GM12878 (cell line): ENCODE measurements at regions not wholly inside any gene's neighbourhood (a gene's known extent, or its start where the extent isn't known, plus 50 kb on each side); places are given as distances from the start of the nearest gene placed in this dataset.

ENCODE experiments used
- ATAC-seq: fragments of 200-7000 bp; cut with Tn5 transposase; 3 replicates; pipeline ENCODE4 v1.9.1; 2020; ENCODE audit warnings: mild to moderate bottlenecking, moderate library complexity
- BruUV-seq: library from RNA; stranded (reverse); fragments of 400-500 nt; replicated peaks from 2 replicates; lab custom pipeline; 2021; lab: Mats Ljungman, UMichigan
- CTCF ChIA-PET: fragments of 300-600 bp; sonication (Branson Sonifier 250); formaldehyde crosslinking; extraction: SDS; loops from one replicate; lab custom pipeline; 2021; ENCODE audit warnings: inconsistent platforms; lab: Yijun Ruan, JAX
- POLR2A ChIA-PET: fragments of 350-600 bp; formaldehyde crosslinking; extraction: SDS; loops from one replicate; lab custom pipeline; 2021; ENCODE audit warnings: inconsistent platforms; lab: Charles Lee
- RAD21 ChIA-PET: fragments of 300-600 bp; sonication (Branson Sonifier 250); formaldehyde crosslinking; loops from one replicate; lab custom pipeline; 2023; ENCODE audit warnings: antibody characterized with exemption; ENCODE audit not compliant: unreplicated experiment; lab: Charles Lee
- SMC1A ChIA-PET: fragments of 300-600 bp; sonication (Branson Sonifier 250); formaldehyde crosslinking; loops from one replicate; lab custom pipeline; 2023; ENCODE audit not compliant: unreplicated experiment, uncharacterized antibody; lab: Charles Lee
- DNase-seq: peaks from one replicate; pipeline ENCODE4 v3.0.0-alpha.2; 2011; ENCODE audit warnings: low read depth, low spot score
- FAIRE-seq: peaks from 3 replicates; lab custom pipeline; 2011; peaks lifted over from hg19 to GRCh38; lab: Jason Lieb, UNC
- H2AFZ ChIP-seq: 2 replicates; pipeline ENCODE4 v1.6.0; 2011; ENCODE audit warnings: low read depth, low read length, control low read depth; ENCODE audit not compliant: control insufficient read depth
- H3K27ac ChIP-seq: 2 replicates; pipeline ENCODE4 v1.5.1; 2011; ENCODE audit warnings: control low read depth; ENCODE audit not compliant: control insufficient read depth, insufficient read depth
- H3K27me3 ChIP-seq, 2 experiments: replicated peaks in 1 of 2; 2 replicates each; pipeline versions ENCODE4 v1.6.0 to v1.6.1; 2011; ENCODE audit warnings: low read length in 1 of 2; ENCODE audit not compliant: control insufficient read depth in 2 of 2, insufficient read depth in 2 of 2
- H3K36me3 ChIP-seq, 2 experiments: 2 replicates each; pipeline ENCODE4 v1.5.1; 2011; ENCODE audit warnings: low read length in 1 of 2; ENCODE audit not compliant: control insufficient read depth in 2 of 2, insufficient read depth in 2 of 2
- H3K4me1 ChIP-seq: 2 replicates; pipeline ENCODE4 v1.6.1; 2011; ENCODE audit warnings: mild to moderate bottlenecking, low read length, moderate library complexity, mixed read lengths; ENCODE audit not compliant: control insufficient read depth, insufficient read depth
- H3K4me2 ChIP-seq: 2 replicates; pipeline ENCODE4 v1.6.0; 2011; ENCODE audit warnings: control low read depth; ENCODE audit not compliant: control insufficient read depth, insufficient read depth
- H3K4me3 ChIP-seq: fragments of 200-600 bp; sonication (generic); 2 replicates; pipeline ENCODE4 v1.5.1; 2016
- H3K79me2 ChIP-seq: 2 replicates; pipeline ENCODE4 v1.6.0; 2011; ENCODE audit warnings: low read length; ENCODE audit not compliant: control insufficient read depth, insufficient read depth
- H3K9ac ChIP-seq: 2 replicates; pipeline ENCODE4 v1.8.0; 2011; ENCODE audit warnings: low read length, control low read depth, mixed read lengths; ENCODE audit not compliant: control insufficient read depth, insufficient read depth
- H3K9me3 ChIP-seq: replicated peaks from 3 replicates; pipeline ENCODE4 v1.5.1; 2011; ENCODE audit warnings: mild to moderate bottlenecking, low read length; ENCODE audit not compliant: control insufficient read depth, insufficient read depth
- H4K20me1 ChIP-seq: 2 replicates; pipeline ENCODE4 v1.6.0; 2011; ENCODE audit not compliant: control insufficient read depth, insufficient read depth
- ASH2L ChIP-seq: fragments of 300-600, 200-600 bp; sonication (generic); IDR thresholded peaks from 2 replicates; pipeline ENCODE4 v1.6.1; 2017; ENCODE audit warnings: low read depth, mild to moderate bottlenecking, borderline replicate concordance
- ATF7 ChIP-seq: fragments of 450-650 bp; IDR thresholded peaks from 2 replicates; pipeline ENCODE4 v1.6.1; 2016; ENCODE audit warnings: low read depth, mild to moderate bottlenecking
- CBFB ChIP-seq: IDR thresholded peaks from 2 replicates; pipeline ENCODE4 v1.6.1; 2016; ENCODE audit warnings: antibody characterized with exemption, low read depth
- CREB1 ChIP-seq: IDR thresholded peaks from 2 replicates; pipeline ENCODE4 v1.6.1; 2012; ENCODE audit warnings: low read depth, mild to moderate bottlenecking, inconsistent platforms
- CREM ChIP-seq: IDR thresholded peaks from 2 replicates; pipeline ENCODE4 v1.6.1; 2014; ENCODE audit warnings: antibody characterized with exemption, low read depth
- CUX1 ChIP-seq: IDR thresholded peaks from 2 replicates; pipeline ENCODE4 v1.6.1; 2012; ENCODE audit warnings: improper control_type of control experiment, low read depth, low read length; ENCODE audit not compliant: insufficient replicate concordance
- FOS ChIP-seq: IDR thresholded peaks from 3 replicates; pipeline ENCODE4 v1.6.1; 2011; ENCODE audit warnings: borderline replicate concordance; ENCODE audit not compliant: insufficient read length; ENCODE audit errors: extremely low read depth
- IKZF1 ChIP-seq: fragments of 450-650 bp; conservative IDR thresholded peaks from 2 replicates; pipeline ENCODE4 v1.6.1; 2017; ENCODE audit warnings: antibody characterized with exemption, mild to moderate bottlenecking
- MTA2 ChIP-seq: fragments of 450-650 bp; IDR thresholded peaks from 2 replicates; pipeline ENCODE4 v1.6.1; 2016; ENCODE audit warnings: low read depth, mild to moderate bottlenecking, moderate library complexity
- NRF1 ChIP-seq: conservative IDR thresholded peaks from 2 replicates; pipeline ENCODE4 v1.6.1; 2011; ENCODE audit warnings: mild to moderate bottlenecking, low read depth, low read length, improper control_type of control experiment
- PAX5 ChIP-seq: IDR thresholded peaks from 2 replicates; pipeline ENCODE4 v1.6.1; 2011; ENCODE audit warnings: low read depth, low read length, borderline replicate concordance
- RCOR1 ChIP-seq: conservative IDR thresholded peaks from 2 replicates; pipeline ENCODE4 v1.6.1; 2012; ENCODE audit warnings: low read depth, low read length, improper control_type of control experiment
- TBL1XR1 ChIP-seq: IDR thresholded peaks from 2 replicates; pipeline ENCODE4 v1.6.1; 2012; ENCODE audit warnings: low read depth, low read length, improper control_type of control experiment
- TCF12 ChIP-seq: IDR thresholded peaks from 2 replicates; pipeline ENCODE4 v1.6.1; 2011; ENCODE audit warnings: low read depth, mild to moderate bottlenecking, low read length
- ZNF622 ChIP-seq: fragments of 450-650 bp; IDR thresholded peaks from 2 replicates; pipeline ENCODE4 v1.6.1; 2017; ENCODE audit warnings: mild to moderate bottlenecking, inconsistent platforms
- ZZZ3 ChIP-seq: IDR thresholded peaks from 2 replicates; pipeline ENCODE4 v1.6.1; 2011; ENCODE audit warnings: low read depth; ENCODE audit not compliant: control insufficient read depth, insufficient read length
- in situ Hi-C: fragments of 300-500 bp; cut with MboI; formaldehyde crosslinking; loops from 9 replicates; pipeline ENCODE4 v1.14.3; 2018; ENCODE audit warnings: mixed read lengths
- intact Hi-C: fragments of 100-400 bp; cut with micrococcal nuclease; formaldehyde crosslinking; loops from one replicate; pipeline ENCODE4 v1.14.2; 2022; ENCODE audit not compliant: unreplicated experiment
- TF ChIP-seq, protein P1 (sequence below): fragments of 450-650 bp; conservative IDR thresholded peaks from 2 replicates; pipeline ENCODE4 v1.6.1; 2017; ENCODE audit warnings: mild to moderate bottlenecking, moderate library complexity
- TF ChIP-seq, protein P2 (sequence below): fragments of 150-350 bp; IDR thresholded peaks from 2 replicates; pipeline ENCODE4 v1.6.1; 2016; ENCODE audit warnings: low read depth, low read length

GRCh38 chrX:57737881-57738280, 57.8 kb upstream of the NLRP2B start:
- Histone ChIP-seq H3K36me3 (no peaks in the 10 kb centered on the region), H3K27ac (no peak overlapping the region), H3K4me3 (no peak overlapping the region), H2AFZ (no peak overlapping the region), H3K27me3 (no peaks in the 10 kb centered on the region), H3K9me3 (no peaks in the 10 kb centered on the region; the same call in 2 of the 3 replicates), H3K9ac (no peak overlapping the region), H3K4me1 (no peaks in the 10 kb centered on the region), H3K4me2 (no peak overlapping the region), H4K20me1 (no peaks in the 10 kb centered on the region), H3K79me2 (no peaks in the 10 kb centered on the region)
- ChIA-PET POLR2A (no interaction called here), CTCF (no interaction called here), RAD21 (no interaction called here), SMC1A (no interaction called here)
- in situ Hi-C loops (no loop called here), intact Hi-C loops (no loop called here)
- no peak for ATAC-seq
- no TSS peak for BruUV-seq
- no peak for FAIRE-seq
- no peak for DNase-seq
- TF ChIP-seq RCOR1 (no peak), TBL1XR1 (no peak), CREB1 (no peak), ASH2L (no peak), IKZF1 (no peak), FOS (no peak), PAX5 (no peak), CBFB (no peak), CREM (no peak), ZZZ3 (no peak), TCF12 (no peak), CUX1 (no peak), ATF7 (no peak), MTA2 (no peak), ZNF622 (no peak), NRF1 (no peak)
- TF ChIP-seq, protein P1, sequence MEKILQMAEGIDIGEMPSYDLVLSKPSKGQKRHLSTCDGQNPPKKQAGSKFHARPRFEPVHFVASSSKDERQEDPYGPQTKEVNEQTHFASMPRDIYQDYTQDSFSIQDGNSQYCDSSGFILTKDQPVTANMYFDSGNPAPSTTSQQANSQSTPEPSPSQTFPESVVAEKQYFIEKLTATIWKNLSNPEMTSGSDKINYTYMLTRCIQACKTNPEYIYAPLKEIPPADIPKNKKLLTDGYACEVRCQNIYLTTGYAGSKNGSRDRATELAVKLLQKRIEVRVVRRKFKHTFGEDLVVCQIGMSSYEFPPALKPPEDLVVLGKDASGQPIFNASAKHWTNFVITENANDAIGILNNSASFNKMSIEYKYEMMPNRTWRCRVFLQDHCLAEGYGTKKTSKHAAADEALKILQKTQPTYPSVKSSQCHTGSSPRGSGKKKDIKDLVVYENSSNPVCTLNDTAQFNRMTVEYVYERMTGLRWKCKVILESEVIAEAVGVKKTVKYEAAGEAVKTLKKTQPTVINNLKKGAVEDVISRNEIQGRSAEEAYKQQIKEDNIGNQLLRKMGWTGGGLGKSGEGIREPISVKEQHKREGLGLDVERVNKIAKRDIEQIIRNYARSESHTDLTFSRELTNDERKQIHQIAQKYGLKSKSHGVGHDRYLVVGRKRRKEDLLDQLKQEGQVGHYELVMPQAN: no peak
- TF ChIP-seq, protein P2, sequence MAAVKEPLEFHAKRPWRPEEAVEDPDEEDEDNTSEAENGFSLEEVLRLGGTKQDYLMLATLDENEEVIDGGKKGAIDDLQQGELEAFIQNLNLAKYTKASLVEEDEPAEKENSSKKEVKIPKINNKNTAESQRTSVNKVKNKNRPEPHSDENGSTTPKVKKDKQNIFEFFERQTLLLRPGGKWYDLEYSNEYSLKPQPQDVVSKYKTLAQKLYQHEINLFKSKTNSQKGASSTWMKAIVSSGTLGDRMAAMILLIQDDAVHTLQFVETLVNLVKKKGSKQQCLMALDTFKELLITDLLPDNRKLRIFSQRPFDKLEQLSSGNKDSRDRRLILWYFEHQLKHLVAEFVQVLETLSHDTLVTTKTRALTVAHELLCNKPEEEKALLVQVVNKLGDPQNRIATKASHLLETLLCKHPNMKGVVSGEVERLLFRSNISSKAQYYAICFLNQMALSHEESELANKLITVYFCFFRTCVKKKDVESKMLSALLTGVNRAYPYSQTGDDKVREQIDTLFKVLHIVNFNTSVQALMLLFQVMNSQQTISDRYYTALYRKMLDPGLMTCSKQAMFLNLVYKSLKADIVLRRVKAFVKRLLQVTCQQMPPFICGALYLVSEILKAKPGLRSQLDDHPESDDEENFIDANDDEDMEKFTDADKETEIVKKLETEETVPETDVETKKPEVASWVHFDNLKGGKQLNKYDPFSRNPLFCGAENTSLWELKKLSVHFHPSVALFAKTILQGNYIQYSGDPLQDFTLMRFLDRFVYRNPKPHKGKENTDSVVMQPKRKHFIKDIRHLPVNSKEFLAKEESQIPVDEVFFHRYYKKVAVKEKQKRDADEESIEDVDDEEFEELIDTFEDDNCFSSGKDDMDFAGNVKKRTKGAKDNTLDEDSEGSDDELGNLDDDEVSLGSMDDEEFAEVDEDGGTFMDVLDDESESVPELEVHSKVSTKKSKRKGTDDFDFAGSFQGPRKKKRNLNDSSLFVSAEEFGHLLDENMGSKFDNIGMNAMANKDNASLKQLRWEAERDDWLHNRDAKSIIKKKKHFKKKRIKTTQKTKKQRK: no peak
